Liver (tissue), 2 donors: ENCODE measurements at regions not wholly inside any gene's neighbourhood (a gene's known extent, or its start where the extent isn't known, plus 50 kb on each side); places are given as distances from the start of the nearest gene placed in this dataset.

Experiments
- MAX ChIP-seq: IDR thresholded peaks from 2 replicates; pipeline ENCODE4 v1.6.1; 2016; ENCODE audit warnings: antibody characterized with exemption
- TAF1 ChIP-seq: conservative IDR thresholded peaks from 2 replicates; pipeline ENCODE4 v1.6.1; 2016; ENCODE audit warnings: antibody characterized with exemption, mild to moderate bottlenecking
- donor health status: healthy.

DNA sequence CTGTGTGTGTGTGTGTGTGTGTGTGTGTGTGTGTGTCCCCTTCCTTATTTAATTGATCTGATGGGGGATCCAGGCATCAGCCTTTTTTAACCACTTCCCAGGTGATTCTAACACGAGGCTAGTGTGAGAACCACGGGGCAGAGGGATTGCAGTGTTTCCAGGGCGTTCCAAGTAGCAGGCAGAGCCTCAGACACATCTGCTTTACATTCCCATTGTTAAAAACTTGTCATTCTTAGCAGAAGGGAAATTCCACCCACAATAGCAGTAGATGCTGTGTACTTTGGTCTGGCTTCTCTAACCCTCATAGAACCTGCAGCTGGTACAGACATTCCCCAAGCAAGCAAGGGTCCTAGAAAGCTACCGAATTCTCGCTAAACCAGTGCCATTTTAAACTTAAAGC is 81.9 kb upstream of the SLC30A5 start:
- TF ChIP-seq MAX (no peak), TAF1 (no peak)
